Fibroblast of lung (primary cell): ENCODE measurements at regions not wholly inside any gene's neighbourhood (a gene's known extent, or its start where the extent isn't known, plus 50 kb on each side); places are given as distances from the start of the nearest gene placed in this dataset.

ENCODE experiments used
- EZH2 ChIP-seq: IDR thresholded peaks from 2 replicates; pipeline ENCODE4 v1.5.1; 2012; ENCODE audit warnings: low read length, control low read depth, mild to moderate bottlenecking; ENCODE audit errors: missing control alignments
- TF ChIP-seq, protein P1 (sequence below), 2 donors: IDR thresholded peaks in 1 of 2; conservative IDR thresholded peaks in 1 of 2; 1 replicate in 1 of 2; 2 replicates in 1 of 2; pipeline ENCODE4 v1.5.1; 2011 to 2012; ENCODE audit warnings: low read length in 2 of 2, control low read depth in 1 of 2, inconsistent platforms in 1 of 2, low read depth in 1 of 2, mild to moderate bottlenecking in 1 of 2

DNA sequence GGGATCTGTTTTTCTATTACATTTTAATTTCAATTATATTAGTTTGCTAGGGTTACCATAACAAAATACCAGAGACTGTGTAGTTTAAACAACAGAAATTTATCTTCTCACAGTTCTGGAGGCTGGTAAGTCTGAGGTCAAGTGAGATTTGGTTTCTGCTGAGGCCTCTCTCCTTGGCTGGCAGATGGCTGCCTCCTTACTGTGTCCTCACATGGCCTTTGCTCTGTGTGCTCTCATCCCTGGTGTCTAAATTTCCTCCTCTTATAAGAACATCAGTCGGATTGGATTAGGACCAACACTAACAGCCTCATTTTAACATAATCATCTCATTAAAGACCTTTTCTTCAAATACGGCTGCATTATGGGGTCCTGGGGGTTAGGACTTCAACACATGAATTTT is 195.2 kb upstream of the CHODL start:
- TF ChIP-seq, protein P1, sequence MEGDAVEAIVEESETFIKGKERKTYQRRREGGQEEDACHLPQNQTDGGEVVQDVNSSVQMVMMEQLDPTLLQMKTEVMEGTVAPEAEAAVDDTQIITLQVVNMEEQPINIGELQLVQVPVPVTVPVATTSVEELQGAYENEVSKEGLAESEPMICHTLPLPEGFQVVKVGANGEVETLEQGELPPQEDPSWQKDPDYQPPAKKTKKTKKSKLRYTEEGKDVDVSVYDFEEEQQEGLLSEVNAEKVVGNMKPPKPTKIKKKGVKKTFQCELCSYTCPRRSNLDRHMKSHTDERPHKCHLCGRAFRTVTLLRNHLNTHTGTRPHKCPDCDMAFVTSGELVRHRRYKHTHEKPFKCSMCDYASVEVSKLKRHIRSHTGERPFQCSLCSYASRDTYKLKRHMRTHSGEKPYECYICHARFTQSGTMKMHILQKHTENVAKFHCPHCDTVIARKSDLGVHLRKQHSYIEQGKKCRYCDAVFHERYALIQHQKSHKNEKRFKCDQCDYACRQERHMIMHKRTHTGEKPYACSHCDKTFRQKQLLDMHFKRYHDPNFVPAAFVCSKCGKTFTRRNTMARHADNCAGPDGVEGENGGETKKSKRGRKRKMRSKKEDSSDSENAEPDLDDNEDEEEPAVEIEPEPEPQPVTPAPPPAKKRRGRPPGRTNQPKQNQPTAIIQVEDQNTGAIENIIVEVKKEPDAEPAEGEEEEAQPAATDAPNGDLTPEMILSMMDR (conservative IDR thresholded peaks at IDR 0.05 in 1 of 2, IDR thresholded peaks at IDR 0.05 in 1 of 2; ENCODE audit: low read depth in 1 of 2, low read length in 2 of 2): no peak
- TF ChIP-seq EZH2: no peak
